ENCODE measurements at regions not wholly inside any gene's neighbourhood (a gene's known extent, or its start where the extent isn't known, plus 50 kb on each side); places are given as distances from the start of the nearest gene placed in this dataset.

- DNase-seq, result no peak
- CTCF ChIA-PET, result interaction anchor here (1.1 kb wide), 1 partner anchor 706 kb away, joined by 3 read pairs; no protein-coding TSS in a partner anchor
- no peaks in the 10 kb centered on the region for H3K9me3 Mint-ChIP-seq (ENCODE audit: low read depth, unreplicated experiment)
- TF ChIP-seq CTCF (IDR thresholded peaks at IDR 0.05; ENCODE audit: unreplicated experiment), result no peak
- H3K27ac Mint-ChIP-seq (ENCODE audit: unreplicated experiment), result peak overlapping the region; percentile 95
- H3K4me1 Mint-ChIP-seq (ENCODE audit: low read depth, unreplicated experiment), result peaks cover 13% of the 10 kb centered on the region
- H3K4me3 Mint-ChIP-seq (ENCODE audit: low read depth, unreplicated experiment), result peak overlapping the region; percentile 35
- H3K27me3 Mint-ChIP-seq (ENCODE audit: unreplicated experiment), result no peaks in the 10 kb centered on the region
- peaks cover 3% of the 10 kb centered on the region for H3K36me3 Mint-ChIP-seq (ENCODE audit: insufficient read depth, unreplicated experiment)
- no TSS peak for BruUV-seq (replicated peaks)
- intact Hi-C loops (cut with micrococcal nuclease; ENCODE audit: unreplicated experiment), result loop anchor here (1.0 to 5.0 kb wide), 3 partner anchors 120 to 383 kb away; no protein-coding TSS in a partner anchor
Observed at GRCh38 chrX:4668802-4669536, 955.5 kb upstream of the PRKX start.

GRCh38 chrX:4663085-4663484 is 949.6 kb upstream of the PRKX start:
- Mint-ChIP-seq H3K27ac (ENCODE audit: unreplicated experiment) (no peak overlapping the region), H3K4me3 (ENCODE audit: low read depth, unreplicated experiment) (no peak overlapping the region), H3K27me3 (ENCODE audit: unreplicated experiment) (no peaks in the 10 kb centered on the region), H3K4me1 (ENCODE audit: low read depth, unreplicated experiment) (no peaks in the 10 kb centered on the region), H3K36me3 (ENCODE audit: insufficient read depth, unreplicated experiment) (peaks cover 2% of the 10 kb centered on the region), H3K9me3 (ENCODE audit: low read depth, unreplicated experiment) (no peaks in the 10 kb centered on the region)
- intact Hi-C loops (cut with micrococcal nuclease; ENCODE audit: unreplicated experiment), result no loop called here
- no peak for TF ChIP-seq CTCF (IDR thresholded peaks at IDR 0.05; ENCODE audit: unreplicated experiment)
- DNase-seq, result no peak
- BruUV-seq (replicated peaks), result no TSS peak
- CTCF ChIA-PET, result interaction anchor here (0.5 kb wide), 1 partner anchor 116 kb away, joined by 5 read pairs; no protein-coding TSS in a partner anchor

- no peaks in the 10 kb centered on the region for H3K27me3 Mint-ChIP-seq (ENCODE audit: unreplicated experiment)
Observed at GRCh38 chrX:4661771-4662170, 948.3 kb upstream of the PRKX start.

GRCh38 chrX:4656419-4656818 is 943.0 kb upstream of the PRKX start:
- no TSS peak for BruUV-seq (replicated peaks)
- CTCF ChIA-PET, result interaction anchor here (0.5 to 1.0 kb wide), 2 partner anchors 14 to 678 kb away, joined by 3 read pairs; no protein-coding TSS in a partner anchor
- Mint-ChIP-seq H3K4me3 (ENCODE audit: low read depth, unreplicated experiment) (no peak overlapping the region), H3K9me3 (ENCODE audit: low read depth, unreplicated experiment) (peaks cover 8% of the 10 kb centered on the region), H3K36me3 (ENCODE audit: insufficient read depth, unreplicated experiment) (peaks cover 12% of the 10 kb centered on the region), H3K27ac (ENCODE audit: unreplicated experiment) (peak overlapping the region; percentile 58), H3K27me3 (ENCODE audit: unreplicated experiment) (no peaks in the 10 kb centered on the region), H3K4me1 (ENCODE audit: low read depth, unreplicated experiment) (peaks cover 31% of the 10 kb centered on the region)
- DNase-seq, result peak; percentile 77
- intact Hi-C loops (cut with micrococcal nuclease; ENCODE audit: unreplicated experiment), result no loop called here
- no peak for TF ChIP-seq CTCF (IDR thresholded peaks at IDR 0.05; ENCODE audit: unreplicated experiment)

More at GRCh38 chrX:4661771-4662170, 948.3 kb upstream of the PRKX start:
- Mint-ChIP-seq H3K9me3 (ENCODE audit: low read depth, unreplicated experiment) (no peaks in the 10 kb centered on the region), H3K4me3 (ENCODE audit: low read depth, unreplicated experiment) (no peak overlapping the region), H3K27ac (ENCODE audit: unreplicated experiment) (no peak overlapping the region), H3K36me3 (ENCODE audit: insufficient read depth, unreplicated experiment) (no peaks in the 10 kb centered on the region), H3K4me1 (ENCODE audit: low read depth, unreplicated experiment) (peaks cover 4% of the 10 kb centered on the region)
- CTCF ChIA-PET, result no interaction called here
- TF ChIP-seq CTCF (IDR thresholded peaks at IDR 0.05; ENCODE audit: unreplicated experiment), result no peak
- DNase-seq, result no peak
- BruUV-seq (replicated peaks), result no TSS peak
- intact Hi-C loops (cut with micrococcal nuclease; ENCODE audit: unreplicated experiment), result no loop called here

Data from Calu3 (cell line).